Putamen (tissue), 1 donor: ENCODE measurements at regions not wholly inside any gene's neighbourhood (a gene's known extent, or its start where the extent isn't known, plus 50 kb on each side); places are given as distances from the start of the nearest gene placed in this dataset.
"Not testable (repeated sequence)": the region's sequence is repeated elsewhere in the genome, so short reads cannot be mapped to it uniquely, and the experiment has no call there.

ENCODE experiments used
- DNase-seq: peaks from one replicate; pipeline ENCODE4 v3.0.0-alpha.2; 2016; ENCODE audit warnings: low spot score

DNA sequence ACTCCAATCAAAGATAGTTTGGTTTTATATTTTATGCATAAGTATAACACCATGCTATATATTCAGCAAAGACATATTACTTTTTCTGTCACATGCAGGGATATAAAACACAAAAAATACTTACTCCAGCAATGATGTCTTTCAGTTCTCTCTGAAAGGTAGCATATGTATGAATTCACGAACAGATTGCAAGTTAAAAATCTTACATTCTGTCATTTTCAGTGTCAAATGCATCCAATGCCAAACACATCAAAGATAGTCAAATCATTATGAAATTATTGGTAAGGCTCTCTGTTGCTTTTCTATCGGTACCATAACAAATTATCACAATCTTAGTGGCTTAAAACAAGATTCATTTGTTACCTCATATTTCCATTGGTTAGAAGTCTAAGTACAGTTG lies 492.0 kb upstream of the KIF2B start:
- no peak for DNase-seq

DNA sequence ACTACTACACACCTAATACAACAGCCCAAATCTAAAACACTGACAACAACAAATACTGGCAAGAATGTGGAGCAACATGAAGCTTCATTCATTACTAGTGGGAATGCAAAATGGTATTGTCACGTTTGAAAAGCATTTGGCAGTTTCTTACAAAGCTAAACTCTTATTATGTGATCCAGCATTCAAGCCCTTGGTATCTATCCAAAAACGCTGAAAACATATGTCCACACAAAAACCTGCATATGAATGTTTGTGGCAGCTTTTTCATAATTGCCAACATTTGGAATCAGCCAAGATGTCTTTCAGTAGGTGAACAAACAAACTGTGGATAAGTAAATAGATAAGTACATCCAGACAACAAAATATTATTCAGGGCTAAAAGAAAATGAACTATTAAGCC lies 501.1 kb upstream of the KIF2B start:
- no peak for DNase-seq

DNA sequence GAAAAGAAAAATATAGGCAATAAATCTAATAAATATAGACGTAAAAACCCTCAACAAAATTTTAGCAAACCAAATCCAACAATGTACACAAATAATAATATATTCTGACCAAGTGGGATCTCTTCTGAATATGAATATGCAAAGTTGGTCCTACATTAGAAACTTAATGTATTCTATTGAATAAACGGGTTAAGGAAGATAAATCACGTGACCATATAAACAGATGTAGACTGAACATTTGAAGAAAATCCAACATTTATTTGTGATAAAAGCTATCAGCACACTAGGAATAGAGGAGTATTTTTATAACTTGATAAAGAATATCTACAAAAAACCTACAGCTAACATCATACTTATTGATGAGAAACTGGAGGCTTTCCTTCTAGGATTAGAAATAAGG lies 502.8 kb upstream of the KIF2B start:
- no peak for DNase-seq

DNA sequence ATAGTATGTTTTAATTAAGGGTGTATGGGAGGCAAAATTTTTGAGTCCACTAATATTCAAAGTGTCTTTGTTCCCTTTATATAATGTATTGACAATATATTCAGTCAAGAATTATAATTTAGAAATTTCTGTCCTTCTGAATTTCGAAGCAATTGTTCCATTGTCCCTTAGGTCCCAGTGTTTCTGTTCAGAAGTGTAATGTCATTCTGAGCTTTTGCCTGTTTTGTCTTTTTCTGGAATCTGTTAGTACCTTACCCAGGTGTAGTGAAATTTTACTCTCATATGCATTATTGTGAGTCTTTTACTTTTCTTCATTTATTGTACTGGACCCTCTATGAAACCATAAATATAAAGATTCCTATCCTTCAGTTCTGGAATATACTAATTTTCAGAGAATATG lies 505.7 kb upstream of the KIF2B start:
- no peak for DNase-seq

DNA sequence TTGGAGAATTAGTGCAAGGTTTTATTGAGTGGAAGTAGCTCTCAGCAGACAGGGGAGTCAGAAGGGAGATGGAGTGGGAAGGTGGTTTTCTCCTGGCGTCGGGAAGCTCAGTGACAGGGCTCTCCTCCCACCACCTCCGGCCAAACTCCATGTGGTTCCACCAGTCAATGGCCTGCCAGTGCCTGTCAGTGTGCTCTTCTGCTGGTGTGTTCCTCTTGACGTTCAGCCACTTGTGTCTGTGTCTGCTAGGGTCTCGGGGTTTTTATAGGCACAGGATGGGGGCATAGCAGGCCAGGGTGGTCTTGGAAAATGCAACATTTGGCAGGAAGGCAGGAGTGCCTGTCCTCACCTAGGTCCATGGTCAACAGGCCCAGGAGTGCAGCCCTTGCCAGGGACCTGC lies 506.7 kb upstream of the KIF2B start:
- DNase-seq, result no peak

DNA sequence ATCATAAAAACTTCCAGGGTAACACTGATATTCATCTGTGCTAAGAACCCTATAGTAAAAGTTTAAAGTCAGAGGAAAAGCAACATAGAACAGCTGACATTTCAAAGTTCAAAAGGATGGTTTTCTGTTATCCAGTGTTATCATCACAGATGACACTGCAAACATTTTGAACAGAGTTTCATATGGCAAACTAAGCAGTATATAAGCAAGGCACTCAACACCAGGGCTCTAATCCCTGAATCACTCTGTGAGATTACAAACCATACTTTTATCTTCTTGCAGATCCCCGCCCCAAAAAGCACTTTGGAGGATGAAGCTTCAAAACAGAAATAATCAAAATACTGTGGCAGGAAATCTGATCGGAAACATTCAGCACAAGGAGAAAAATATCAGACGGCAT lies 508.2 kb upstream of the KIF2B start:
- DNase-seq, result no peak

DNA sequence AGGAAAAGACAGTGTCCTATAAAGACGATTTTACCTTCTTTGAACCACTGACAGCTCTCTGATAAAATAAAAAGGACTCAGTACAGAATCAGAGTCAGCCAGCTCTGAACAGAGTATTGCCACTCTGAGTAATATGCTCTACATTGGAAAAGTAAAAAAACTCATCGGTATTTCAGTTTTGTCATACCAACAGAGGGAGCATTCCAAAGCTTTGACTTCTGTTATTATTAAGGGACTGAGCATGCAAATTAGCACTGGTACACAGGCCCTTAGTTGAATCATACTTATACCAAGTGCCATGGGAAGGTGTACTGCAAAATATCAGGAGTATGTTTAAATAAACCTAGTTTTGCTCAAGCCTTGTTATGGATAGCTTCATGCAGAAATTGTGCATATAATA lies 509.0 kb upstream of the KIF2B start:
- no peak for DNase-seq

DNA sequence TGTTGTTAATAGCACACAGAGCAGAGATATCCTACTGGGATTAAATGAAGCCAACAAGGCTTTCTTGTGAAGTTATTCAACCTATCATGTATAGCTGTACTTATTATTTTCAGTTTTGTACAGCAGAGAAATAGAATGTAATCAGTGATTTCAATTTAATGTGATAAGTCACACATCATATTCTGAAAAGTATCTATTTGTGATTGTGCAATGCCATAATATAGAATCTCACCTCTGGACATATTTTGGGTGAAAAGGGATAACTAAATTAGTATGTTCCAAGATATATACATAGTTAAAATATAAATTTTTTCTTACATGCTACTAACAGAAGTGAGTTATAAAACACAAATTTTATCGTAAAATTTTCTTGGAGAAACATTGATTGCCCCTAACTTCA lies 544.3 kb upstream of the KIF2B start:
- no peak for DNase-seq

DNA sequence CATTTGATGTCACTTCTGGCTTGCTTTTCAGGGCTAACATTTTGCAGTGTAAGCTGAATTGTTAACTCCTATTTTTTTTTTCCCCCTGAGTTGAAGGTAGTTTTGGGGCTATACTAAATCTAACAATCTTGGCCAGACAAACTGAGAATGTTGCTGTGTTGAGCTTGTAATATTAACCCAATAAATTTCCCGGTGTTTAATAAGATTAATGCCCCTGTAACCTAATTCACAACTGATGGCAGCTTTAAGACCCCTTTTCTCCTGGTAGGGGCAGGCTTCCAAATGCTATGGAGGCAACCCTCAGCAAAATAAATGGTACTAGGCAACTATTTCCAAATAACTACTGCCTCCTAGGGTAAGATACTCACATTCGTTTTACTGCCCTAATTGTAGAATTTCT lies 549.6 kb upstream of the KIF2B start:
- DNase-seq, result no peak

DNA sequence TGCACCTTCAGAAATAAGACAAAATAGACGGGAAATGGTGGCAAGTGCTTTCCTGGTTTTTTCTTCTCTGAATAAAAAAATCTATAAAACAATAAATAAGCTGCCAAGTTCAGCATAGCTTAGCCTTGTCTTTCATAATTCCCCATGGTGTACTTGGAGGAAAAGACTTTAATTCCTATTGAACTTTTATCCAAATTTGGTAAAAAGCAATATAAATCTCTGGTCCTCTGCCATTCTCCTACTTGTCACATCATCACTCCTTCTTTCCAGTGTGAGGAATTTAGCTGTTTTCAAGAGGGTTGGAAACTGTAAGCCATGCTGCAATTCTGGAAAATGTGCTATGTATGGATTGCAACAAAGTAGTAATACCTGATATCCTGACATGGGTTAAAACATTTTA lies 551.8 kb upstream of the KIF2B start:
- no peak for DNase-seq

DNA sequence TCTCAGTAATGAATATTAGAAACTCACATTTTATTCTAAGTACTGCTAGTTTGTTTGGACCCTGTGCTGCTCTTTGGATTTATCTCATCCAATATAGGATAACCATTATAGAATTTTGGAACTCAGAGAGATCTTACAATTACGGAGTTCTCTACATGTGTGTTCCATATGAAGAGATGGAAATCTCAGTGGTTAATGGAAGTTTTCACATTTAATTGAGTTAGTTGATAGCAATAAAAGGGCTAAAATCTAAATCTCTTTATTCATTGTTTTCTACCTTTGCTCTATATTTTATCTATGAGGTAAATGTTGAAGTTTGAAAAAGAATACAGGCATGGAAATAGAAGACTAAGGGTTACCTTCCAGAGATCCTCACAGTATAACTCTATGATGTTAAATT lies 558.0 kb upstream of the KIF2B start:
- DNase-seq, result no peak

DNA sequence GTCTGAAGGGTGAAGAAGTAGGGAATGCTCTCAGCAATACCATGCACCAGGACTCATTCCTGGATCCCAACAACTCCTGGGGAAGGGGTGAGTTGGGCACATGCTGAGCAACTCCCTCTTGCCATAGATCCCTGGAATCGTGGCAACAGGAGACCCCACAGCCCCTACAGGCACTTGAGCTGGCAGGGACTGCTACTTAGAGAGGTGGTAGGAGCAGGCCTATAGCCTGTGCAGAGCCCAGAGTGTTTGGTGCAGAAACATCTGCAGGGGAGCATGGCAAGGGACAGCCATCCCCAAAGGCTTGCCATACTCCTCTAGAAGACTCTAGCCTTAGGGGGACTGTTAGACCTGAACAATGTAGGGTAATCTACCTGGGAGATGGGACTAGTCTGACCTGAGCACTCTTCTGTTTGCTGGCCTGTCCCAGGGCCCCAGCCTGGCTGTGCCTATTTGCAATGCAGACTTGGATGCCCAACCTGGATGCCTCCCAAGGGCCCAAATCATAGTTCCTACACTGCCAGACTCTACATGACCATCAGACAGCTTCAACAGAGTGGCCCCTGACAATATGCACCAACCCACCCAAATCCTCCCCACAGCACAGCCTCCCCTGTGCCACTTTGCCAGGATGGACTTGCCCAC lies 568.6 kb upstream of the KIF2B start:
- no peak for DNase-seq

DNA sequence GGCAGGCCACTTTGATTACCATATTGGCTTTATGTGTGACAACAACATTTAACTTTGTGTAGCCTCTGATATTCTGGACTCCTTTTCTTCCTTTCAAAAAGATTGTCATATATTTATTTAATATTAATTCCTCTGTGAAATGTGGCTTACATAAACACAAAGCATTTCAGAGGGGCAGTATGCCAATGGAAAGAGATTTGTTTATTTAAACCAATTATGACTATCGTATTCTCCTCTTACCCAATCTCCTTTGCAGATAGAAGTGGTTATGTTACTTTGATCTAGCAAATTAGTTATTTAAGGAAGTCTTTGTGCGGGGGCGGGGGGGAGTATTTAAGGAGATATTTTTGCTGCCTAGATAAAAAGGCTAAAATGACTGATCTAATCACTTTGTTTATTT lies 573.7 kb upstream of the KIF2B start:
- no peak for DNase-seq

DNA sequence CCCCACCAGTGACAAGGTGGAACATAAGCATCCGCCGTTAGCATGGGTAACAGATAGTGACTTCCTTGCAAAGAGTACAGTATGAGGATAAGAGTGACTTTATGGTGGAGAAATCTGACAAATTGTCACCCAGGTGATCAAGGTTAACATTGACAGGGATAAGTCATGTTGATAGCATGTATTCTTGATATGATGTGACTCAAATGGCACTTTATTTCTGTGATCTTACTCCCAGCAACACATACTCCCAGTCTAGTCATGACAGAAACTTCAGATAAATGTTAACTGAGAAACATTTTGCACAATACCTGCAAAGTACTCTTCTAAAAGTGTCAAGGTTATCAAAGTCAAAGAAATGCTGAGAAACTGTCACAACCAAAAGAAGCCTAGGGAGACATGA lies 588.6 kb upstream of the KIF2B start:
- no peak for DNase-seq

DNA sequence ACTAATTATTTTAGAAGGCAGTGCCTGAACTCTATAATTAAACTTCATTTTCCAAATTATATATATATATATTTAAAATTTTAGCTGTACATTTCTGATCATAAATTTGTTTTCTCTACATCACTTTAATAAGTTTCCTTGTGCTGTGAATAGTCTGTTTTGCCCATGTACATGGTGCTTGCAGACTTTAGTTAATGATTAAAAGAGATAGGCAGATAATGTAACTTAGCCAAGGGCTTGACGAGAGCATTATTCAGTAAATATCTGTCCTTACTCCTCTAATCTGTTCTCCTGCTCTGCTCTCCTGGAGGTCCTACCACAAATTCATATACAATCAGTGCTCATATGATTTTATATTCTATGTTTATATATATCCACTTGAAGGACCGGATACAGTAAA lies 595.2 kb upstream of the KIF2B start:
- DNase-seq, result no peak

DNA sequence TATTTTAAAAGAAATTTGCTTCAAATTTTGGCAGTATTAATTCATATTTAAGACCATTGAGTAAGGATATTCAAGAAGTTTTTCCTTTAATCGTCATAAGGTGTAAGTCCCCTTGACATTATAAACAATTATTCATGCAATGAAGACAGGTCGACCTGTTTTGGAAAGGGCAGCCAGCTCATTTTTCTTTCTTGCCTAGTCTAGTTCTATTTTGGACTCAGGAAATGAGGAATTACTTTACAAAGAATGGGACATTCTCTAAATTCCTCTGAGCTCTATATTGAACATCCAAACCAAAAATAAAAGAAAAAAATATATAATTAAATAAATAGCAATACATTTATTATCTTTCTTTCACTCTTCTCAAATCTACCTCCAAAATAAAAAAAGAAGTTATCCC lies 595.6 kb upstream of the KIF2B start:
- DNase-seq, result no peak

DNA sequence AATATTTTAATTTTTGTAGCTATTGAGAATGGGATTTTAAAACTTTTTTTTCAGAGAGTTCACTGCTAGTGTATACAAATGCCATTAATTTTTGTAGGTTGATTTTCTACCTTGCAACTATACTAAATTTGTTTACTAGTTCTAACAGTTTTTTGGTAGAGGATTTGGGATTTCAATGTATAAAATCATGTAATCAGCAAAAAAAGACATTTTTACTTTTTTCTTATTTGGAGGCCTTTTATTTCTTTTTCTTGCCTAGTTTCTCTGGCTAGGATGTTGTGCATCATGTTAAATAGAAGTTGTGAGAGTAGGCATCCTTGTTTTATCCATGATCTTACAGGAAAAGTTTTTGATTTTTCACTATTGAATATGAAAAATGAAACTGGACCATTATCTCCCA lies 602.9 kb upstream of the KIF2B start:
- DNase-seq, result no peak

DNA sequence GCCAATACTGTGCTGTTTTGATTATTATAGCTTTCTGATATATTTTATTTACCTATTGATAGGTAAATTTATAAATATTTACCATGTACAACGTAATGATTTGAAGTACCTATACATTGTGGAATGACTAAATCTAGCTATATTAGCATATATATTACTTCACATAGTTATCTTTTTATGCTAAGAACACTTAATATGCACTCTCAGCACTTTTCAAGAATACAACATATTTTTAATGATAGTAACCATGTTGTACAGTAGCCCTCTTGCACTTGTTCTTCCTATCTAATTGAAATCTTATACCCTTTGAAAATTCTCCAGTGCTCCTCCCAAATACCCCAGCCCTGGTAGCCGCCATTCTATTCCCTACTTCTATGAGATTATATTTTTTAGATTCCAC lies 604.0 kb upstream of the KIF2B start:
- no peak for DNase-seq

DNA sequence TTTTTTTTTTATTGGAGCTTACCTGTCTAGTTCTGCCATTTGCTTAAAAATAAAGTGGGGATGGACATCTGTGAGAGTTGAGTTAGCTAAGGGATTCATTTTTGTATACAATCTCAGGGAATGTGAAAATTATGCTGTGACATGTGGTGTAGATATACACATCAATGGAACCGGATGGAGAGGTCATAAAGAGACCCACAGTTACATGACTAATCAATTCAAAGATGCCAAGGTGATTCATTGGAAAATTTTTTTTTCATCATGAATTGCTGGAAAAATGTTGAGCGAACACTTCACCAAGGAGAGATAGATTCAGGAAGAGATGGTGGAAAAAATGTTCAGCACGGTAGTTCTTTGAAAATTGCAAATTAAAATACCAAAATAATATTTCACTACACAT lies 605.4 kb upstream of the KIF2B start:
- DNase-seq, result no peak

DNA sequence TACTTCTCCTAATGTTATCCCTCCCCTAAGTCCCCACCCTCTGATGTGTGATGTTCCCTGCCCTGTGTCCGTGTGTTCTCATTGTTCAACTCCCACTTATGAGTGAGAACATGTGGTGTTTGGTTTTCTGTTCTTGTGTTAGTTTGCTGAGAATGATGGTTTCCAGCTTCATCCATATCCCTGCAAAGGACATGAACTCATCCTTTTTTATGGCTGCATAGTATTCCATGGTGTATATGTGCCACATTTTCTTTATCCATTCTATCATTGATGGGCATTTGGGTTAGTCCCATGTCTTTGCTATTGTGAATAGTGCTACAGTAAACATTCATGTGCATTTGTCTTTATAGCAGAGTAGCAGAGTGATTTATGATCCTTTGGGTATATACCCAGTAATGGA lies 613.8 kb upstream of the KIF2B start:
- DNase-seq, result not testable (repeated sequence)

DNA sequence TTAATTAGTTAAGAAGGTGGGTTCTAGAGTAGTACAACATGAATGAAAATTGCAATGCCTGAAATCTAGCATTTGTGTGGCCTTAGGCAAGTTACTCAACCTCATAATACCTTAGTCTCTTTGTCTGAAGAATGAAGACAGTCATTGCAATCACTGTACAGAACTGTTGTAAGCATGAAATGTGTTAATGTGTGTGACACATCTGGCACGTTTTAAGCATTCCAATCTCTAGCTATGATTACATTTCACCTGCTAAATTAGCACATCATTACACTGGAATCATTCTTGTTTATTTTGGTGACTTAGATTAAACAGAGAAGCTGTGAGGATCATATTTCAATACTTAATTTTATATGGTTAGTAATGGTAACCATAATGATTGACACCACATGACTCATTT lies 629.7 kb upstream of the KIF2B start:
- no peak for DNase-seq

DNA sequence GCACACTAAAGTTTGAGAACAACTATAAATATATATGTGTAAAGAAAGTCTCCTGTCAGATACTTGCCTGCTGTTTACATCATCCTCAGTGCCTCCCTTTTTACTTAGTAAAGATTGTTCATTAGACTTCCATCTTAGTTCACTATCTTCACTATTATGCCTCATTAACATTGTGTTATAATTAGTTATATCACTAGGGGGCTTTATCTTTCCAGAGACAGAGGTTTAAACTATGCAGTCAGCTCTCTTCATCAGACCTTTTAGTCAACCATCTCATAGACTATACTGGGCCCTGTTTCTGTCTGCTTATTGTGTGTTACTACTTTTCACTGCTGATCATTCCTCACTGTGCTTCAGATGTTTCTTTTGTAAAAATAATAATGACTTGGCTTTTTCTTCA lies 630.8 kb upstream of the KIF2B start:
- no peak for DNase-seq

DNA sequence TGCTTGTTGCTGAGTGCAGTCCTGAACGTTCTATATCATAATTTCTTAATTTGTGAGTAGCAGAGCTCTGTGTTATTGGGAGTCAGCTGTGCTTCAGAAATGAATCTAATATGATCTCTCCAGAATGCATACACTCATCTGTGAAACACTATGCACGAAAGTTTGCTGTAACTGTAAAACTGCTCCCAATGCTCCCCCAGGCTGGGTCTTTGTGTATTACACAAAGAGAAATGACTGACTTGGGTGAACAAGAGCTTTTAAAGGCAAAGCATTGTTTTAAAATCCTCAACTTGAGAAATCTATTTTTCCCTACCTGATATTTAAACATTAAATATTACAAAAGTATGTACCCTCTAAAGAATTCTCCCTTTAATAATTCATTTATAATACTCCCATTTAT lies 636.7 kb upstream of the KIF2B start:
- no peak for DNase-seq

DNA sequence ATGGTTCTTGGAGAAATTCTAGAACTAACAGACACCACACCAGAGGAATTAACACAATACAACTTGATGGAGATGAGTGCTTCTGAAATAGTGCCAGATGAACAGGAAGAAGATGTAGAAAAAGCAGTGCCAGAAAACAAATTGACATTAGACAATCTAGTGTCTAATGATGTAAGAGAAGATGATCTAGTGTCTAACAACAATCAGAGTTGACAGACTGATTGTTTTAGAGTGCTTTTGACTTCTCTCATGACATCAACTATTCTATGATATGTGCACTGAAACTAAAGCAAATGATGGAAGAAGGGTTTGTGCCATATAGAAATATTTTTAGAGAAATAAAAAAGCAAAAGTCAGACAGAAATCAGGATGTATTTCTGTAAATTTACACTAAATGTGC lies 646.1 kb upstream of the KIF2B start:
- no peak for DNase-seq

DNA sequence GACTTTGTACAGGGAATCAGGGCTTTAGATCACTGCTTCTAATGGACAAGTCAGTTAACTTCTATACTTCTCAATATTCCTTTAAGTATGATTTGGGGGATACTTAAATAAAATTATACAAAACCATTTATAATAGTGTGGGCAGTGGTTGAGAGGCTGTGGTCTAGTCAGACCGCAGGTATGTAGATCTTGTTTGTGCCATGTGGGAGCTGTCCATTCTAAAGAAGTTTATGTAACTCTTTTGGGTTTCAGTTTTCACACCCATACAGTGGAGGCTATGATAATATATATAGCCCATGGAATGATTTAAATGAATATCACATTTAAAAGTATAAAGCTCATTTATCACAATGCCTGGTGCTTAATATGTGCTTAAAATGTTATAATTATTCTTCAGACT lies 654.3 kb upstream of the KIF2B start:
- DNase-seq, result no peak
